IPS-15b (cell line): ENCODE measurements at regions not wholly inside any gene's neighbourhood (a gene's known extent, or its start where the extent isn't known, plus 50 kb on each side); places are given as distances from the start of the nearest gene placed in this dataset.

Source experiments
- H3K27me3 ChIP-seq: one replicate; pipeline ENCODE4 v1.6.1; 2013; ENCODE audit warnings: low read length; ENCODE audit not compliant: control insufficient read depth, insufficient read depth
- H3K36me3 ChIP-seq: one replicate; pipeline ENCODE4 v1.6.1; 2013; ENCODE audit warnings: low read length; ENCODE audit not compliant: control insufficient read depth, insufficient read depth
- H3K4me1 ChIP-seq: one replicate; pipeline ENCODE4 v1.6.1; 2013; ENCODE audit warnings: mild to moderate bottlenecking, low read length; ENCODE audit not compliant: control insufficient read depth, insufficient read depth
- H3K4me3 ChIP-seq: one replicate; pipeline ENCODE4 v1.5.1; 2013; ENCODE audit warnings: low read depth, low read length
- H3K9ac ChIP-seq: one replicate; pipeline ENCODE4 v1.6.1; 2013; ENCODE audit warnings: low read depth, mild to moderate bottlenecking, low read length
- H3K9me3 ChIP-seq: one replicate; pipeline ENCODE4 v1.6.1; 2013; ENCODE audit warnings: mild to moderate bottlenecking, low read length; ENCODE audit not compliant: control insufficient read depth, insufficient read depth

DNA sequence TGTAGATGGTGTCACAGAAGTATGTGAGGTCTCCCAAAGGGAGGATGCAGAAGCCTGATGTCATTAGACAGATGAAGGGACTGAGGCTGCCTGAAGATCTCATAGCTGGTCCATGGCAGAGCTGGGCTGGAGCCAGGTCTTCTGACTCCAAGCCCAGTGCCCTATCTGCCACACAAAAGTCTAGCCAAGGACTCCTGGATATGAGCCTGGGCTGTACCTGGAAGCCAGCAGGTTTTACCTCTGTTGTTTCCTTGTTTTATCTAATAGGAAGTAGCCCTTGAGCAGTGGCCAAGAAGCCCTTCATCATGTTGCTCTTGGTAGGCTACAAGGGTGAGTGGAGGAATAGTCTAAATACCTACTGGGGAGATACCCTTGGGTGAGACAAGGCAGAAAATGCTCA lies 74.4 kb upstream of the SLC44A3 start:
- H3K9me3 ChIP-seq = no peaks in the 10 kb centered on the region
- H3K36me3 ChIP-seq = no peaks in the 10 kb centered on the region
- peaks cover 4% of the 10 kb centered on the region for H3K4me1 ChIP-seq
- no peak overlapping the region for H3K9ac ChIP-seq
- H3K4me3 ChIP-seq = no peak overlapping the region
- H3K27me3 ChIP-seq = no peaks in the 10 kb centered on the region

DNA sequence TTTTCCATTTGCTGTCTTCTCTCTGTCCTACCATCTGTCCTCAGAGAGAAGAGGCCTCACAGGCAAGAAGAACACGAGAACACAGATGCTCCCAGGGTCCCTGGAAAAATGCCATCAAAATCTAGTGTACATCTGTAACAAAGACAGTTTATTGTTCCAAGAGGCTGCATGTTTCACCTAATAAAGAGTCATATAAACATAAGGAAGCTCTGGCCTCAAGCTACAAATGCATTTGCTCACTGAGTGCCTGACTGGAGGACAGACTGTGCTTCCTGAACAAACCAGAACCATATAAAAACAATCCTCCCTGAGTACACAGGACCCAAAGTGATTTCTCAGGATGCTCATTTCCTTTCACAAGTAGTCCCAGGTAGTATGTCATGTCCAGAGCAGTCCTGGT lies 76.3 kb upstream of the SLC44A3 start:
- Histone ChIP-seq H3K4me1 (peaks cover 4% of the 10 kb centered on the region), H3K27me3 (no peaks in the 10 kb centered on the region)

DNA sequence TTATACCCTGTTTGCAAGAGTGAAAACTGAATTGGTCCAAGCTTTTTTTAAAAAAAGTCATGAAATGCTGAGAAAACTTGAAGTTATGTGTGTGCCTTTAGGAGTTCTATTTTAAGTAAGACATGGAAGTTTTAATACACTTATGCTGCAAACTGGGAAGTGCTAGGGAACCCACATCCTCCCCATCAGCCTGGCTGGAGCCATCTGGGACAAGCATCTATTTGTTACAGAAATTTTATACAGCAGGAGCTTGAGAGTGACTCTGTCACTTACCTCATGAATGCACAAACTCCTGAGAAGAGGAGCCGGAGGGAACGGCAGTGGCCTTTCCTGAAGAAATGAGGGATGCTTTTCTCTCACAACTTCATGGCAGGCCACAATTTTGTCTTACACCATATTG lies 78.2 kb upstream of the SLC44A3 start:
- Histone ChIP-seq H3K36me3 (no peaks in the 10 kb centered on the region), H3K9ac (no peak overlapping the region), H3K9me3 (no peaks in the 10 kb centered on the region), H3K27me3 (no peaks in the 10 kb centered on the region), H3K4me3 (no peak overlapping the region), H3K4me1 (no peaks in the 10 kb centered on the region)

More for the DNA sequence above, 76.3 kb upstream of the SLC44A3 start:
- no peak overlapping the region for H3K9ac ChIP-seq
- no peaks in the 10 kb centered on the region for H3K9me3 ChIP-seq
- H3K36me3 ChIP-seq = no peaks in the 10 kb centered on the region
- no peak overlapping the region for H3K4me3 ChIP-seq

DNA sequence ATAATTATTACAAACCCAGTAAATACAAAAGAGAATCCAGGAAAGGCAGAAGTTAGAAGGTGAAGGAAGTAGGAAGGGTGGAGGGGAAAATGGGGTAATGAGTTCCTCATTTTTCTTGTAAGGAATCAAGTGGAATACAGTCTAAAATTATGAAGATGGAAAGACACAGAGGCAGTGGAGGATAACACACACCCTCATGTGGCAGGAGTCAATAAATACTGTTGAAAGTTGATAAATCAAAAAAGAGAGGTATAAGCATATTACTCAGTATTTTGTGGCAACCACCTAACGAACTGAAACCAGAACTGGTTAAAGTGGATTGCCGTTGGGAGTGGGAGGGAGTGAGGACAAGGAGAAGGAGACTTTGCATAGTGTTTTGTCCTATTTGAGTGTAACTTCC lies 78.6 kb upstream of the SLC44A3 start:
- Histone ChIP-seq H3K27me3 (no peaks in the 10 kb centered on the region), H3K36me3 (no peaks in the 10 kb centered on the region), H3K9ac (no peak overlapping the region), H3K4me3 (no peak overlapping the region), H3K9me3 (no peaks in the 10 kb centered on the region), H3K4me1 (no peaks in the 10 kb centered on the region)

DNA sequence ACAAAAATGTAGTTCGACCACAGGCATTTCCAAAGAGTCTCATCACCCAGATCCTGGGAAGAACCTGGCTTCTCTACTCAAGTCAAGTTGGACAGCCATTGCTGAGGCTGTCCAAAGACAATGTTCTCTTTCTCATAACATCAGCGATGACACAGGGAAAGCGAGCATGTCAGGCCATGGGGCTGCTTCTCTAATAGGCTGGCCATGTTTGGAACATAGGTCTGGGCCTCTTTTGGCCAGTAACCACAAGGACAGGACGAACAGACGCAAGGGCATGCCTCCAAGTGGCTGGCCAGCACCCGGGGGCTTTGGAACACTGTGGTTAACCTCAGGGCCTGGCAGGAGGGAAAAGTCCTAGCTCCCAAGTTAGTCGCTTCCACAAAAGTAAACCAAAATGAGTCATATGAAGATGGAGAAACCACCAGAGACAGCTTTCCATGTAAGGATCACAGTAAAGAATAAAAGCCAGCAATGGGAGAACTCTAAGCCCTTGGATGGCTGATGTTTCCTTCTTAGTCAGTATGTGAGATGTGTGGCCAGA lies 80.6 kb upstream of the SLC44A3 start:
- Histone ChIP-seq H3K4me3 (no peak overlapping the region), H3K4me1 (peaks cover 7% of the 10 kb centered on the region), H3K9ac (no peak overlapping the region), H3K9me3 (no peaks in the 10 kb centered on the region), H3K36me3 (no peaks in the 10 kb centered on the region), H3K27me3 (no peaks in the 10 kb centered on the region)

DNA sequence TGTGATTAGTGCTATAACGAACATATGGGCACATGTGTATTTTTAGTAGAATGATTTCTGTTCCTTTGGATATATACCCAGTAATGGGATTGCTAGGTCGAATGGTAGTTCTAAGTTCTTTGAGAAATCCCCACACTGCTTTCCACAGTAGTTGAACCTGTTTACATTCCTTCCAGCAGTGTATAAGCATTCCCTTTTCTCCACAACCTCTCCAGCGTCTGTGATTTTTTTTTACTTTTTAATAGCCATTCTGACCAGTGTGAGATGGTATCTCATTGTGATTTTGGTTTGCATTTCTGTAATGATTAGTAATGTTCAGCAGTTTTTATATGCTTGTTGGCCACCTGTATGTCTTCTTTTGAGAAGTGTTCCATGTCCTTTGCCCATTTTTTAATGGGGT lies 81.8 kb upstream of the SLC44A3 start:
- no peaks in the 10 kb centered on the region for H3K9me3 ChIP-seq
- H3K36me3 ChIP-seq = no peaks in the 10 kb centered on the region
- no peak overlapping the region for H3K4me3 ChIP-seq
- no peaks in the 10 kb centered on the region for H3K27me3 ChIP-seq
- H3K9ac ChIP-seq = no peak overlapping the region
- H3K4me1 ChIP-seq = peaks cover 7% of the 10 kb centered on the region

DNA sequence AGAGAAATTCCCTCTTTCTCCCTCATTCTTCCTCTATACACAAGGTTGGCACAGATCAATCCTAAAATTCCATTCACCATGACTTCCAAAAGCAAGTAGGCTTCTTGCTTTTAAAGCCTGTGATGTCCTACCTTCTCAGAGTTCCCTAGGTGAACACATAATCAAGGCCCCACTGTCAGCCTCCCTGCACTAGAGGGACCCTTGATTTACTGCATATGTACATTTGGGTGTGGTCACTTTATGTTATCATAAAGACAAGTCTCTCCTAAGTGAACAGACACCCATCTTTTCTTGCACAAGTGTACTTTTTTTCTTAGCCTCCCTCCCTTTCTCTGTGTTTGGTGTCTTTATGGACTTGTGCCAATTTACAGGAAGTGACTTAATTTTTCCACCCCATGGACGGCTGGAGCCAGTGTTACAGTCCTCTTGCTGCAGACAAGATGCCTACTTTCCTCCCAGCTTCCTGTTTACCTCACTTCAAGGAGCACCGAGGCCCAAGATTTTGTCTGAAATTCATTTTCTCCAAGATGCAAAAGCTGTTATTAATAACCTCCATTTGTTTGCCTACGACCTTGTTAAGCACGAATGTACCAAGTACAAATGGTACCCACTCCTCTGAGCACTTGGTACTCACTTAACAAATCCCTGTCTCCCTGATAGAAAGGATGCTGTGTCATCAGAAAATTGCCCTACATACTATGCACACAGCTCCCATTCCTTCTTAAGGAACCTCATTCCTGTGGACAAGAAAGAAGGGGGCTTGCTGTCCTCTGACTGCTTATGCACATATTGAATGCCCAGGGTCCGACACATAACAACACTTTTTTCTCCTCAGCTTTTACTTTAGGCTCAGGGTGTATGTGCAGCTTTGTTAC lies 82.8 kb upstream of the SLC44A3 start:
- peaks cover 7% of the 10 kb centered on the region for H3K4me1 ChIP-seq

DNA sequence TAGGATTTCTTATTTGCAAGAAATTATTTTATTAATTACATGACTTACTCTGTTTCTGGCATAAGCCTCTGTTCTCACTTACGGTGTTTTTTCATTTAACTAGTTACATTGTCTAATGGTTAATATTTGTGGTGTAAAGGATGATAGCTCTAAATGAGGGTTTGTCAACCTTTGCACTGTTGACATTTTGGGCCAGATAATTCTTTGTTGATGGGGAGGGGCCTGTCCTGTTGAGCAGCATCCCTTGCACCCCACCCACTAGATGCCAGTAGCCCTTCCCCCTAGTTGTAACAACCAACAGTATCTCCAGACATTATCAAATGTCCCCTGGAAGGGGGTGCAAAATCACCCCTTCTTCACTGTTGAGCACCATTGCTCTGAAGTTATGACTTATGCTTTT lies 83.6 kb upstream of the SLC44A3 start:
- H3K36me3 ChIP-seq = no peaks in the 10 kb centered on the region
- no peaks in the 10 kb centered on the region for H3K9me3 ChIP-seq
- H3K4me3 ChIP-seq = no peak overlapping the region
- H3K9ac ChIP-seq = no peak overlapping the region
- peaks cover 7% of the 10 kb centered on the region for H3K4me1 ChIP-seq
- H3K27me3 ChIP-seq = no peaks in the 10 kb centered on the region

More for the DNA sequence above, 82.8 kb upstream of the SLC44A3 start:
- Histone ChIP-seq H3K9ac (no peak overlapping the region), H3K36me3 (no peaks in the 10 kb centered on the region), H3K27me3 (no peaks in the 10 kb centered on the region), H3K9me3 (no peaks in the 10 kb centered on the region), H3K4me3 (no peak overlapping the region)

DNA sequence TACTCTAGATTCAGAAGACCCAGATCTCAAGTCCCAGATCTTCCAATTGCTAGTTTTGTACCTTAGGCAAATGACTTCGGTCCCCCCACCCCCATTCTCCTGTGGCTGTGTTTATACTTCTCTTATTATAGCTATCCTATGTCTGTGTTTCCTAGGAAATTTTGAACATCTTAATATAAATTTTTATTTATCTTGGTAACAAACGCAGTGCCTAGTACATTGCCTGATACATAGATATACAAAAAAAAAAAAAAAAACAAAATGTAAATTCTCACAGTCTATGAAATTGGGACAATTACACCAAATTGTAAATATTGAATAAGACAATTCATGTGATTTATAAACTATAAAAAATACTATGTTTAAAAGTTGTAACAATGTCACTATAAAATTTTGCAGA lies 84.1 kb upstream of the SLC44A3 start:
- H3K4me3 ChIP-seq = no peak overlapping the region
- peaks cover 7% of the 10 kb centered on the region for H3K4me1 ChIP-seq
- H3K9ac ChIP-seq = no peak overlapping the region
- H3K36me3 ChIP-seq = no peaks in the 10 kb centered on the region
- no peaks in the 10 kb centered on the region for H3K27me3 ChIP-seq
- no peaks in the 10 kb centered on the region for H3K9me3 ChIP-seq

DNA sequence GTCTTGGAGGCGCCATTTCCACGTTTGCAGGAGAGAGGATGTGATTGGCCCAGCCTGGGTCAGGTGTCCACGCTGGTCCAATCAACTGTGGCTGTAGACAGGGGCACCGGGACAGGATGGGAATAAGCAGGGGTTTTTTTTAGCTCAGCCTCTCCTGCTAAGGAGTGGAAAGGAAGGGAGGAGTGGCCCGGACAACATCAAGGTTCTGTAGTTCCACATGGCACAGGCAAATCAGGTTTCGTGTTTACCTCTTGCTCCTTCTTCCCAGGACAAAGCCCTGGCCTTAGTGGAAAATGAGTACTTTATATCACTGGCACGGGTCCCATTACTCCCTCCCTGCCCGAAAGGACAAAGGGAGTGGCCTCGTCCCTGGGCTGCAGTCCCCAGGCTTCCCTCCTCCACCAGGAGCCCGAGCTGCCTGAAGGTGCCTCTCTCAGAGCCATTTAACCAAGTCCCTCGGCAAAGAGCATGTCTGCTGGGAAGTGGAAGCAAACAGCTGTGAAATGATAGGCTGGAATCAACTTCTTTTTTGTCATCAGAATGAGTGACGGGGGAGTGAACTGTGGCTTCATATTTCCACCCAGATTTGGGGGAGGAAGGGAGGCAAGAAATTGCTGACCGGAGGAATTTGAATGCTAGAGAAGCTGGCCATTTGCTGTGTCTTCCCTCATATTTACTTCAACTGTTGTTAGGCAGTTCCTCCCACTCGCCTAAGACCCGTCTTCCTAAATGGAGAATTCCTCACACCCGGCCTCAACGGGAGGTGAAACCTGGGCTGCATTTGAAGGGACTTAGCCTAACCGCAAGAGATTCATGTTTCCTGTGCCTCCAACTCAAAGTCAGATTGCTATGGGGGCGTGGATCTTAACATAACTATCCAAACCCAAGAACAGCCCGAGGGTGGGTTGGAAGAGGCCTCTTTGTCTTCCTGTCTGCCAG lies 84.9 kb upstream of the SLC44A3 start:
- no peak overlapping the region for H3K4me3 ChIP-seq
- no peak overlapping the region for H3K9ac ChIP-seq
- H3K9me3 ChIP-seq = no peaks in the 10 kb centered on the region
- H3K4me1 ChIP-seq = peaks cover 7% of the 10 kb centered on the region
- no peaks in the 10 kb centered on the region for H3K27me3 ChIP-seq
- no peaks in the 10 kb centered on the region for H3K36me3 ChIP-seq

DNA sequence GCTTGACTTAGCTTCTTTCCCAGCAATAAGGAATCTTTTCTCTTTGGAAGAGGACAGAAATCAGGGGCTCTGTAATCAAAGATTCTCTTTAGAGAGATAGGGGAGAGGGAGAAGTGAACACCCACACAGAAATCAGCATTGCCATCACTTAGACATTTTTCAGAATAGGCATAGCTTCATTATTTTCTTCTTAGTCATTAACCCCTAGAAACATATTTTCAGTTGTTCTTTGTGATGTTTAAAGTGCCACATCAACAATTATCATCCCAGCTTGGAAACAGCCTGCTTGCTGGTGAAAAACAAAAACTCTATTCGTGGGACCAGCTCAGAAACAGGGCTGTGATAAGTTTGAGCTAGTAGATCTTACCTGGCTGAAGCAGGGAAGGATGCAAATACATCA lies 88.3 kb upstream of the SLC44A3 start:
- Histone ChIP-seq H3K4me3 (no peak overlapping the region), H3K4me1 (peaks cover 7% of the 10 kb centered on the region)

More for the DNA sequence above, 88.3 kb upstream of the SLC44A3 start:
- H3K9ac ChIP-seq = no peak overlapping the region
- H3K9me3 ChIP-seq = no peaks in the 10 kb centered on the region
- no peaks in the 10 kb centered on the region for H3K27me3 ChIP-seq
- H3K36me3 ChIP-seq = no peaks in the 10 kb centered on the region
